ENCODE measurements at regions not wholly inside any gene's neighbourhood (a gene's known extent, or its start where the extent isn't known, plus 50 kb on each side); places are given as distances from the start of the nearest gene placed in this dataset.

DNA sequence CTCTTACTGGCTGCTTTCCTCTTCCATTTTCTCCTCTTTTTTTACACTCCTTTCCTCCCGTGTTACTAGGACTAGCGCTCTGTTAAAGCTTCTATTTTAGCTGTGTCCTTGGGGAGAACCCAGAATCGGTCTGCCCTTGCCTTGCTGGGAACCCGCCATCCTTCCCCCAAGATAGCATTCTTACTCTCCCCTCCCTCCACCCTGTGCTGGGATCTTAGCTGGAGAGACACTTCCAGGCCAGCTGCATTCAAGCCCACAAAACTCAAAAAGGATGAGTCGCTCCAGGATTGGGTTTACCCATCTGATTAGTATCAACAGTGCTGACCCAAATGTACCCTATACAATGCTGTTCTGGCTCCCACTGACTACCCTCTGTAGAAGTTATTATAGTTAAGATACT lies 200.5 kb upstream of the ASIC2 start:
- Histone ChIP-seq H3K79me1 (ENCODE audit: low read depth in 1 of 2, low read length in 2 of 2) (no peaks in the 10 kb centered on the region), H2BK20ac (ENCODE audit: low read depth, low read length) (no peak overlapping the region), H3K14ac (replicated peaks; ENCODE audit: low read depth, low read length) (no peak overlapping the region), H2AK9ac (replicated peaks; ENCODE audit: low read depth, low read length, poor library complexity) (no peak overlapping the region), H3K4me3 (ENCODE audit: insufficient read depth, low read depth, low read length) (no peak overlapping the region), H2AFZ (replicated peaks; ENCODE audit: low read length, poor library complexity) (no peak overlapping the region), H2BK120ac (ENCODE audit: low read depth, low read length) (no peak overlapping the region), H2BK15ac (ENCODE audit: low read depth, low read length) (no peak overlapping the region), H3K4me2 (ENCODE audit: low read depth, low read length) (no peak overlapping the region), H2BK5ac (ENCODE audit: low read depth, low read length, poor library complexity, severe bottlenecking) (no peak overlapping the region), H4K8ac (ENCODE audit: low read depth in 2 of 2, low read length in 2 of 2) (no peak overlapping the region), H3K23ac (ENCODE audit: low read depth, low read length) (no peak overlapping the region), H4K91ac (ENCODE audit: insufficient read depth, low read depth, low read length) (no peak overlapping the region), H2AK5ac (ENCODE audit: low read depth, low read length) (no peak overlapping the region), H3K9me3 (ENCODE audit: control insufficient read depth, insufficient read depth, low read length) (no peaks in the 10 kb centered on the region; the same call in none of the 2 replicates), H4K20me1 (ENCODE audit: insufficient read depth, low read length) (no peaks in the 10 kb centered on the region), H3K4ac (ENCODE audit: low read depth, low read length) (no peak overlapping the region), H3K27me3 (ENCODE audit: control insufficient read depth, insufficient read depth, low read length) (no peaks in the 10 kb centered on the region), H4K5ac (ENCODE audit: low read depth, low read length) (no peak overlapping the region), H3K9ac (ENCODE audit: low read depth, low read length) (no peak overlapping the region), H3K4me1 (ENCODE audit: control insufficient read depth, insufficient read depth, low read length) (no peaks in the 10 kb centered on the region), H3K36me3 (ENCODE audit: control insufficient read depth, insufficient read depth, low read length) (no peaks in the 10 kb centered on the region), H3K27ac (ENCODE audit: insufficient read depth, low read length) (no peak overlapping the region), H3K18ac (ENCODE audit: low read depth, low read length) (no peak overlapping the region), H3K56ac (ENCODE audit: extremely low read depth, insufficient read depth, low read length) (no peak overlapping the region), H3K9me1 (ENCODE audit: insufficient read depth, low read length) (no peaks in the 10 kb centered on the region)
- dilution Hi-C loops (cut with HindIII; ENCODE audit: low sequenced_read_pairs, unreplicated experiment) (no loop called here), in situ Hi-C loops (cut with MboI; ENCODE audit: low sequenced_read_pairs) (no loop called here), intact Hi-C loops (cut with micrococcal nuclease) (no loop called here)
- no peak for ATAC-seq (ENCODE audit: low read depth)
- no TSS peak for BruUV-seq (replicated peaks)
- ChIA-PET CTCF (no interaction called here), POLR2A (ENCODE audit: unreplicated experiment) (no interaction called here)
- DNase-seq, result no peak
- TF ChIP-seq RAD21 (IDR thresholded peaks at IDR 0.05; ENCODE audit: low read length), result no peak
- no peak for TF ChIP-seq MAFK (IDR thresholded peaks at IDR 0.05; ENCODE audit: low read depth, low read length)
- TF ChIP-seq NFE2L2 (IDR thresholded peaks at IDR 0.05; ENCODE audit: low read depth, low read length), result no peak
- no peak for TF ChIP-seq MAZ (IDR thresholded peaks at IDR 0.05; ENCODE audit: borderline replicate concordance, low read depth, low read length)
- TF ChIP-seq BHLHE40 (IDR thresholded peaks at IDR 0.05; ENCODE audit: low read depth, low read length), result no peak
- no peak for TF ChIP-seq CEBPB (IDR thresholded peaks at IDR 0.05; ENCODE audit: low read depth, low read length)
- TF ChIP-seq POLR2A (IDR thresholded peaks at IDR 0.05; ENCODE audit: low read depth, low read length), result no peak
- TF ChIP-seq CTCF (conservative IDR thresholded peaks at IDR 0.05; ENCODE audit: low read depth, low read length), result no peak
- WGBS, 2 experiments (ENCODE audit: extremely low coverage in 2 of 2, insufficient read length in 1 of 2), result 50% methylated on average over 2 of the region's 5 CpGs; no CpG with 5 or more reads in 1 of the 2 experiments

Measured in IMR-90 (cell line).